ENCODE measurements at regions not wholly inside any gene's neighbourhood (a gene's known extent, or its start where the extent isn't known, plus 50 kb on each side); places are given as distances from the start of the nearest gene placed in this dataset.

GRCh38 chr21:35509001-35509704, 460.1 kb upstream of the RUNX1 start:
- TF ChIP-seq, protein P1, sequence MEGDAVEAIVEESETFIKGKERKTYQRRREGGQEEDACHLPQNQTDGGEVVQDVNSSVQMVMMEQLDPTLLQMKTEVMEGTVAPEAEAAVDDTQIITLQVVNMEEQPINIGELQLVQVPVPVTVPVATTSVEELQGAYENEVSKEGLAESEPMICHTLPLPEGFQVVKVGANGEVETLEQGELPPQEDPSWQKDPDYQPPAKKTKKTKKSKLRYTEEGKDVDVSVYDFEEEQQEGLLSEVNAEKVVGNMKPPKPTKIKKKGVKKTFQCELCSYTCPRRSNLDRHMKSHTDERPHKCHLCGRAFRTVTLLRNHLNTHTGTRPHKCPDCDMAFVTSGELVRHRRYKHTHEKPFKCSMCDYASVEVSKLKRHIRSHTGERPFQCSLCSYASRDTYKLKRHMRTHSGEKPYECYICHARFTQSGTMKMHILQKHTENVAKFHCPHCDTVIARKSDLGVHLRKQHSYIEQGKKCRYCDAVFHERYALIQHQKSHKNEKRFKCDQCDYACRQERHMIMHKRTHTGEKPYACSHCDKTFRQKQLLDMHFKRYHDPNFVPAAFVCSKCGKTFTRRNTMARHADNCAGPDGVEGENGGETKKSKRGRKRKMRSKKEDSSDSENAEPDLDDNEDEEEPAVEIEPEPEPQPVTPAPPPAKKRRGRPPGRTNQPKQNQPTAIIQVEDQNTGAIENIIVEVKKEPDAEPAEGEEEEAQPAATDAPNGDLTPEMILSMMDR (IDR thresholded peaks at IDR 0.05) = no peak
- TF ChIP-seq EP300 (IDR thresholded peaks at IDR 0.05) = no peak
- TF ChIP-seq POLR2AphosphoS5 (IDR thresholded peaks at IDR 0.05) = no peak
- no peak for TF ChIP-seq POLR2A (IDR thresholded peaks at IDR 0.05)
- Histone ChIP-seq H3K27me3 (no peaks in the 10 kb centered on the region), H3K4me1 (peaks cover 0 to 7% (median 2%) of the 10 kb centered on the region in 4 donors), H3K27ac (peak overlapping the region in 3 of 4 donors; percentile 44 to 72 (median 61)), H3K9me3 (no peaks in the 10 kb centered on the region), H3K36me3 (no peaks in the 10 kb centered on the region), H3K4me3 (no peak overlapping the region)
- DNase-seq = peak in 1 of 2 donors; percentile 24
- peak in 1 of 2 donors; percentile 47 for ATAC-seq (ENCODE audit: low FRiP score in 2 of 2)
- 62 to 76% methylated on average over 5 of the region's 5 CpGs for WGBS, 2 donors

GRCh38 chr21:35508139-35508888, 459.2 kb upstream of the RUNX1 start:
- peak in 1 of 2 donors; percentile 75 for DNase-seq

DNA sequence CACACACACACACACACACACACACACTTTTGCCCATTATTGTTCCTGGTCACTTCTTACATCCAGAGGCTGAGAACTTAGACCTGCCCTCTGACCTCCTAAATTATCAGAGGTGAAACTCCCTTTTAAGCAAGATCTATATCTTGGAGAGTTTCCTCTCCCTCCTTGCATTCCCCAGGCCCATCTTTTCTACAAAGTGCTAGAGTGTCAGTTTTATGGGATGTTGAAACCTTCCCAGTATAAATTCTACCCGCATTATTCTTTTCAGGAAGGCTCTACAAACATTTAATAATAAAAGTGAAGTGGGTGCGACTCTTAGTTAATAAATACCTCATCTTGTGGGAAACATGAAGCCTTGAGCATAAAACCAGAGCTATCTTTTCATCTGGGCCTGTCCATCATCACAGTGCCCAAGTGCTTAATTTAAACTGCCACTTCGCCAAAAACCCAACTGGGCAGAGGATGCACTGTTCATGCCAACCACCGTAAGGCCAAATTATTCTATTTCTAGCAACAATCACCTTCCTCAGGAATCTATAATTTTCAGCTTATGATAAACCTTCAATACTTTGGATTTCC, 458.2 kb upstream of the RUNX1 start:
- Histone ChIP-seq H3K4me1 (peaks cover 0 to 7% (median 4%) of the 10 kb centered on the region in 4 donors), H3K4me3 (no peak overlapping the region), H3K27ac (no peak overlapping the region), H3K27me3 (no peaks in the 10 kb centered on the region), H3K9me3 (no peaks in the 10 kb centered on the region), H3K36me3 (no peaks in the 10 kb centered on the region)
- DNase-seq (no peak), ATAC-seq (ENCODE audit: low FRiP score in 2 of 2) (no peak)
- WGBS, 2 donors = 51 to 64% methylated on average over 4 of the region's 4 CpGs
- TF ChIP-seq POLR2A (IDR thresholded peaks at IDR 0.05) (no peak), POLR2AphosphoS5 (IDR thresholded peaks at IDR 0.05) (no peak), EP300 (IDR thresholded peaks at IDR 0.05) (no peak)
- TF ChIP-seq, protein P1 (IDR thresholded peaks at IDR 0.05) = no peak

More at GRCh38 chr21:35508139-35508888, 459.2 kb upstream of the RUNX1 start:
- no peak for TF ChIP-seq EP300 (IDR thresholded peaks at IDR 0.05)
- TF ChIP-seq, protein P1 (IDR thresholded peaks at IDR 0.05) = peak in 5 of 6 experiments; percentile 20 to 52 (median 29)
- TF ChIP-seq POLR2AphosphoS5 (IDR thresholded peaks at IDR 0.05) = peak; percentile 39 to 45
- peak in 1 of 4 donors; percentile 50 for TF ChIP-seq POLR2A (IDR thresholded peaks at IDR 0.05)
- H3K27me3 ChIP-seq = no peaks in the 10 kb centered on the region
- peaks cover 0 to 7% (median 4%) of the 10 kb centered on the region in 4 donors for H3K4me1 ChIP-seq
- H3K27ac ChIP-seq = peak overlapping the region in 3 of 4 donors; percentile 44 to 72 (median 61)
- H3K36me3 ChIP-seq = no peaks in the 10 kb centered on the region
- WGBS, 2 donors = 48 to 57% methylated on average over 7 to 8 of the region's 8 CpGs
- H3K4me3 ChIP-seq = no peak overlapping the region
- H3K9me3 ChIP-seq = no peaks in the 10 kb centered on the region
- ATAC-seq (ENCODE audit: low FRiP score in 2 of 2) = peak; percentile 75 to 80

- Histone ChIP-seq H3K27me3 (no peaks in the 10 kb centered on the region), H3K9me3 (no peaks in the 10 kb centered on the region), H3K4me1 (peaks cover 0 to 7% (median 4%) of the 10 kb centered on the region in 4 donors), H3K27ac (no peak overlapping the region), H3K36me3 (no peaks in the 10 kb centered on the region), H3K4me3 (no peak overlapping the region)
- no peak for ATAC-seq (ENCODE audit: low FRiP score in 2 of 2)
- TF ChIP-seq EP300 (IDR thresholded peaks at IDR 0.05) = no peak
- TF ChIP-seq POLR2AphosphoS5 (IDR thresholded peaks at IDR 0.05) = no peak
- TF ChIP-seq, protein P1 (IDR thresholded peaks at IDR 0.05) = no peak
- TF ChIP-seq POLR2A (IDR thresholded peaks at IDR 0.05) = no peak
- 63 to 72% methylated on average over 2 of the region's 2 CpGs for whole genome bisulfite sequencing, 2 donors
- no peak for DNase-seq
Observed at GRCh38 chr21:35506771-35507170, 457.7 kb upstream of the RUNX1 start.

Measured in upper lobe of left lung (tissue), 6 donors.